PFSK-1 (cell line): ENCODE measurements at regions not wholly inside any gene's neighbourhood (a gene's known extent, or its start where the extent isn't known, plus 50 kb on each side); places are given as distances from the start of the nearest gene placed in this dataset.

Experiments
- FOXP2 ChIP-seq: optimal IDR thresholded peaks from 2 replicates; pipeline ENCODE3; 2011; ENCODE audit warnings: borderline replicate concordance, control low read depth, inconsistent platforms; ENCODE audit not compliant: insufficient read depth; ENCODE audit errors: extremely low read length, extremely low read depth
- POLR2AphosphoS5 ChIP-seq: IDR thresholded peaks from 2 replicates; pipeline ENCODE4 v1.6.1; 2012; ENCODE audit warnings: low read depth, mild to moderate bottlenecking, control low read depth, low read length, moderate library complexity
- SIN3A ChIP-seq: IDR thresholded peaks from 2 replicates; pipeline ENCODE4 v1.6.1; 2012; ENCODE audit warnings: mild to moderate bottlenecking, low read length, moderate library complexity, borderline replicate concordance; ENCODE audit not compliant: insufficient read depth
- TAF1 ChIP-seq: IDR thresholded peaks from 2 replicates; pipeline ENCODE4 v1.6.1; 2012; ENCODE audit warnings: low read length, control low read depth, borderline replicate concordance; ENCODE audit not compliant: insufficient read depth
- TF ChIP-seq, protein P1 (sequence below), 2 experiments: IDR thresholded peaks; 2 replicates each; pipeline versions ENCODE4 v1.6.1 to v1.8.0; 2011 to 2012; ENCODE audit warnings: low read depth in 2 of 2, low read length in 2 of 2, control low read depth in 1 of 2, inconsistent platforms in 1 of 2, mild to moderate bottlenecking in 1 of 2, moderate library complexity in 1 of 2; ENCODE audit not compliant: insufficient read depth in 1 of 2

DNA sequence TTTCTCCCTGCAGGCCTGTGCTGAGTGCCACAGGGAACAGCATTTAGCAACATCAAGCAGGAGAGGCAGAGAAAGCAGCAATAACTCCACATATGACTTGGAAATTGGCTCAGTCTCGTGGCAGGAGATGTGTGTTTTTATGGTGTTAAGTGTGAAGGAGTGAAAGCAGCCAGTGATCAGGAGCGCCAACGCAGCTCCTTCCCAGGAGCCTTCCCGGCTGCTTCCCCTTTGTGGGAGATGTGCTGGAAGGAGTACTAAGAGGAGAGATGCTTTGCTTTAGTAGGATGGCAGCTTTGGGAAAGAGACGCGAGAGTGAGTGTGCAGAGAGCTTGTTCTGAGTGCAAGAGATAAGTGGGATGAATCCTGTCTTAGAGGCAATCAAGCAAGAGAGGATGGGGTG lies 54.7 kb upstream of the KIRREL3 start:
- TF ChIP-seq TAF1, result no peak
- no peak for TF ChIP-seq SIN3A
- no peak for TF ChIP-seq POLR2AphosphoS5
- TF ChIP-seq, protein P1, sequence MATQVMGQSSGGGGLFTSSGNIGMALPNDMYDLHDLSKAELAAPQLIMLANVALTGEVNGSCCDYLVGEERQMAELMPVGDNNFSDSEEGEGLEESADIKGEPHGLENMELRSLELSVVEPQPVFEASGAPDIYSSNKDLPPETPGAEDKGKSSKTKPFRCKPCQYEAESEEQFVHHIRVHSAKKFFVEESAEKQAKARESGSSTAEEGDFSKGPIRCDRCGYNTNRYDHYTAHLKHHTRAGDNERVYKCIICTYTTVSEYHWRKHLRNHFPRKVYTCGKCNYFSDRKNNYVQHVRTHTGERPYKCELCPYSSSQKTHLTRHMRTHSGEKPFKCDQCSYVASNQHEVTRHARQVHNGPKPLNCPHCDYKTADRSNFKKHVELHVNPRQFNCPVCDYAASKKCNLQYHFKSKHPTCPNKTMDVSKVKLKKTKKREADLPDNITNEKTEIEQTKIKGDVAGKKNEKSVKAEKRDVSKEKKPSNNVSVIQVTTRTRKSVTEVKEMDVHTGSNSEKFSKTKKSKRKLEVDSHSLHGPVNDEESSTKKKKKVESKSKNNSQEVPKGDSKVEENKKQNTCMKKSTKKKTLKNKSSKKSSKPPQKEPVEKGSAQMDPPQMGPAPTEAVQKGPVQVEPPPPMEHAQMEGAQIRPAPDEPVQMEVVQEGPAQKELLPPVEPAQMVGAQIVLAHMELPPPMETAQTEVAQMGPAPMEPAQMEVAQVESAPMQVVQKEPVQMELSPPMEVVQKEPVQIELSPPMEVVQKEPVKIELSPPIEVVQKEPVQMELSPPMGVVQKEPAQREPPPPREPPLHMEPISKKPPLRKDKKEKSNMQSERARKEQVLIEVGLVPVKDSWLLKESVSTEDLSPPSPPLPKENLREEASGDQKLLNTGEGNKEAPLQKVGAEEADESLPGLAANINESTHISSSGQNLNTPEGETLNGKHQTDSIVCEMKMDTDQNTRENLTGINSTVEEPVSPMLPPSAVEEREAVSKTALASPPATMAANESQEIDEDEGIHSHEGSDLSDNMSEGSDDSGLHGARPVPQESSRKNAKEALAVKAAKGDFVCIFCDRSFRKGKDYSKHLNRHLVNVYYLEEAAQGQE (IDR thresholded peaks at IDR 0.05; ENCODE audit: insufficient read depth in 1 of 2, low read depth in 2 of 2, low read length in 2 of 2), result no peak
- no peak for TF ChIP-seq FOXP2

DNA sequence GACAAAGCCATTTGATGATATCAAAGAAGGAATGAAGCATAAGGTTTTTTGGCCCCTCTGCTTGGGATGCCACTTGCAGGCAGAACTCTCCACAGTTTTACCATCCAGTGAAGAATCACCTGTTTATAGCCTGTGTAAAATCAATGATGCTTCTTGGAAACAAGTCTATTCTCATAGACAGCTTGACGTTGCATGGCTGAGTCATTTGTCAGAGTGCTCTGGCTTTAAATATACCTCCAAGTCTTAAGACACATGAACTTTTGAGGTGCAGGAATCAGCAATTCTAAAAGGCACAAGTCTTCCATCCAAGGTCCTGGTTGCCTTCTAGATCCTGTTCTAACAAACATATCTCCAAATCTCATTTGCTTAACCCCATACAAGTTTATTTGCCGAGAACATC lies 53.6 kb upstream of the KIRREL3 start:
- TF ChIP-seq TAF1 (no peak), FOXP2 (no peak), SIN3A (no peak), POLR2AphosphoS5 (no peak)
- TF ChIP-seq, protein P1 (IDR thresholded peaks at IDR 0.05; ENCODE audit: insufficient read depth in 1 of 2, low read depth in 2 of 2, low read length in 2 of 2), result no peak

DNA sequence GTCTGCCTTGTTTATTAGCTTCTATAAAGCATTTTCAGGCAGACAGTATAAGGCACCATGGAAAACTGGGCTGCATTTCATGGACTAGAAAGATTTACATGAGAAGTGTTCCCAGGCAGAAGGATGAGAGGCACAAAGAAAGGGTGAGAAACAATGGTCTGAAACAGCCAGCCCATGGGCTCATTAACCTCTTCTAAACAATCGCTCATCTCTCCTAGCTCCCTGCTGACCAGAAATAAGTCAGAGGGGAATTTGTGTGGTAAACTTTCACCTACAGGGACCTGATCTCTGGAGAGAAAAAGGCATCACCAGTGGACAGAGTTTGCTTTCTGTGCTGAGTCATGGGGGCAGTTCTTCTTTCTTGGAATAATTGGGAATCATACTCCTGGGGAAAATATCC lies 51.8 kb upstream of the KIRREL3 start:
- TF ChIP-seq TAF1, result no peak
- TF ChIP-seq SIN3A, result no peak
- TF ChIP-seq FOXP2, result no peak
- no peak for TF ChIP-seq POLR2AphosphoS5
- TF ChIP-seq, protein P1 (IDR thresholded peaks at IDR 0.05; ENCODE audit: insufficient read depth in 1 of 2, low read depth in 2 of 2, low read length in 2 of 2), result no peak
